ENCODE measurements at regions not wholly inside any gene's neighbourhood (a gene's known extent, or its start where the extent isn't known, plus 50 kb on each side); places are given as distances from the start of the nearest gene placed in this dataset.

GRCh38 chr16:13552062-13552959, 367.6 kb upstream of the ERCC4 start:
- Mint-ChIP-seq H3K36me3 (ENCODE audit: low read depth) (no peaks in the 10 kb centered on the region), H3K27me3 (no peaks in the 10 kb centered on the region)
- POLR2A ChIA-PET, result no interaction called here

GRCh38 chr16:13552960-13553257, 367.0 kb upstream of the ERCC4 start:
- Mint-ChIP-seq H3K4me3 (no peak overlapping the region), H3K4me1 (no peaks in the 10 kb centered on the region), H3K9me3 (no peaks in the 10 kb centered on the region), H3K27ac (no peak overlapping the region), H3K27me3 (no peaks in the 10 kb centered on the region), H3K36me3 (ENCODE audit: low read depth) (no peaks in the 10 kb centered on the region)
- ChIA-PET POLR2A (no interaction called here), CTCF (no interaction called here)
- DNase-seq, result no peak
- no peak for ATAC-seq (ENCODE audit: low read depth)
- intact Hi-C loops (cut with micrococcal nuclease), result no loop called here
- TF ChIP-seq, protein P1, sequence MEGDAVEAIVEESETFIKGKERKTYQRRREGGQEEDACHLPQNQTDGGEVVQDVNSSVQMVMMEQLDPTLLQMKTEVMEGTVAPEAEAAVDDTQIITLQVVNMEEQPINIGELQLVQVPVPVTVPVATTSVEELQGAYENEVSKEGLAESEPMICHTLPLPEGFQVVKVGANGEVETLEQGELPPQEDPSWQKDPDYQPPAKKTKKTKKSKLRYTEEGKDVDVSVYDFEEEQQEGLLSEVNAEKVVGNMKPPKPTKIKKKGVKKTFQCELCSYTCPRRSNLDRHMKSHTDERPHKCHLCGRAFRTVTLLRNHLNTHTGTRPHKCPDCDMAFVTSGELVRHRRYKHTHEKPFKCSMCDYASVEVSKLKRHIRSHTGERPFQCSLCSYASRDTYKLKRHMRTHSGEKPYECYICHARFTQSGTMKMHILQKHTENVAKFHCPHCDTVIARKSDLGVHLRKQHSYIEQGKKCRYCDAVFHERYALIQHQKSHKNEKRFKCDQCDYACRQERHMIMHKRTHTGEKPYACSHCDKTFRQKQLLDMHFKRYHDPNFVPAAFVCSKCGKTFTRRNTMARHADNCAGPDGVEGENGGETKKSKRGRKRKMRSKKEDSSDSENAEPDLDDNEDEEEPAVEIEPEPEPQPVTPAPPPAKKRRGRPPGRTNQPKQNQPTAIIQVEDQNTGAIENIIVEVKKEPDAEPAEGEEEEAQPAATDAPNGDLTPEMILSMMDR (IDR thresholded peaks at IDR 0.05), result no peak

More at GRCh38 chr16:13552062-13552959, 367.6 kb upstream of the ERCC4 start:
- H3K4me1 Mint-ChIP-seq, result no peaks in the 10 kb centered on the region
- CTCF ChIA-PET, result no interaction called here
- ATAC-seq (ENCODE audit: low read depth) (no peak), DNase-seq (no peak)
- H3K9me3 Mint-ChIP-seq, result no peaks in the 10 kb centered on the region
- intact Hi-C loops (cut with micrococcal nuclease), result no loop called here
- TF ChIP-seq, protein P1 (IDR thresholded peaks at IDR 0.05), result no peak
- H3K4me3 Mint-ChIP-seq, result no peak overlapping the region
- H3K27ac Mint-ChIP-seq, result no peak overlapping the region

- intact Hi-C loops (cut with micrococcal nuclease), result no loop called here
- no peaks in the 10 kb centered on the region for H3K27me3 Mint-ChIP-seq
These were observed 366.4 kb upstream of the ERCC4 start for GRCh38 chr16:13553453-13553985.

GRCh38 chr16:13554005-13554404, 365.9 kb upstream of the ERCC4 start:
- no peaks in the 10 kb centered on the region for H3K27me3 Mint-ChIP-seq
- TF ChIP-seq, protein P1 (IDR thresholded peaks at IDR 0.05), result no peak
- no peaks in the 10 kb centered on the region for H3K36me3 Mint-ChIP-seq (ENCODE audit: low read depth)
- intact Hi-C loops (cut with micrococcal nuclease), result no loop called here
- no peak for ATAC-seq (ENCODE audit: low read depth)
- POLR2A ChIA-PET, result no interaction called here
- no peak for DNase-seq
- no peak overlapping the region for H3K4me3 Mint-ChIP-seq
- no peaks in the 10 kb centered on the region for H3K9me3 Mint-ChIP-seq
- CTCF ChIA-PET, result no interaction called here
- H3K4me1 Mint-ChIP-seq, result no peaks in the 10 kb centered on the region
- no peak overlapping the region for H3K27ac Mint-ChIP-seq

More at GRCh38 chr16:13553453-13553985, 366.4 kb upstream of the ERCC4 start:
- Mint-ChIP-seq H3K4me3 (no peak overlapping the region), H3K36me3 (ENCODE audit: low read depth) (no peaks in the 10 kb centered on the region), H3K4me1 (no peaks in the 10 kb centered on the region), H3K9me3 (no peaks in the 10 kb centered on the region), H3K27ac (no peak overlapping the region)
- ChIA-PET POLR2A (no interaction called here), CTCF (no interaction called here)
- ATAC-seq (ENCODE audit: low read depth) (no peak), DNase-seq (no peak)
- TF ChIP-seq, protein P1 (IDR thresholded peaks at IDR 0.05), result no peak

DNA sequence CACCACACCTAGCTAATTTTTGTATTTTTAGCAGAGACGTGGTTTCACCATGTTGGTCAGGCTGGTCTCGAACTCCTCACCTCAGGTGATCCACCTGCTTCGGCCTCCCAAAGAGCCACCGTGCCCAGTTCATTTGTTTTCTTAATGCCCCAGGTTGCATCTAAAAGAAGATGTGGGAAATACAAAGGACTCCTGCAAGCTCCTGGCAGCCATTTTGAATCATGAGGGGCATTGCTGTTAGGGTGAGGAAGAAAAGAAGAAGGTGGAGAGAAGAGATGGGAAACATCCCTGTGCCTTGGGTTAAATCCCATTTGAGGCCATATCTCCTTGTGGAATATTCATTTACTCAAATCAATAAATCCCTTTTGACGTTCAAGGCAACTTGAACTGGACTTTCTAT, 365.3 kb upstream of the ERCC4 start:
- H3K36me3 Mint-ChIP-seq (ENCODE audit: low read depth), result no peaks in the 10 kb centered on the region
- no peak overlapping the region for H3K4me3 Mint-ChIP-seq
- no peaks in the 10 kb centered on the region for H3K27me3 Mint-ChIP-seq
- intact Hi-C loops (cut with micrococcal nuclease), result no loop called here
- no peak overlapping the region for H3K27ac Mint-ChIP-seq
- no peaks in the 10 kb centered on the region for H3K4me1 Mint-ChIP-seq
- CTCF ChIA-PET, result interaction anchor here (0.7 kb wide), 1 partner anchor 12 kb away, joined by 3 read pairs; no protein-coding TSS in a partner anchor
- no peaks in the 10 kb centered on the region for H3K9me3 Mint-ChIP-seq
- ATAC-seq (ENCODE audit: low read depth), result no peak
- TF ChIP-seq, protein P1 (IDR thresholded peaks at IDR 0.05), result no peak
- no peak for DNase-seq
- POLR2A ChIA-PET, result no interaction called here

Data from activated B cell treated with CpG ODN at 0.5 μM for 24 hours (primary cell).